Smooth muscle cell (in vitro differentiated cells): ENCODE measurements at regions not wholly inside any gene's neighbourhood (a gene's known extent, or its start where the extent isn't known, plus 50 kb on each side); places are given as distances from the start of the nearest gene placed in this dataset.

ENCODE experiments used
- DNase-seq: peaks from one replicate; lab custom pipeline; 2025; ENCODE audit not compliant: unreplicated experiment; lab: John Stamatoyannopoulos, UW
- H2AFZ ChIP-seq: fragments of 200-600 bp; sonication (generic); 2 replicates; pipeline ENCODE4 v1.6.0; 2016; ENCODE audit warnings: antibody characterized with exemption, low read depth, mild to moderate bottlenecking
- H3F3A ChIP-seq: fragments of 200-600 bp; sonication (generic); 2 replicates; pipeline ENCODE4 v1.6.0; 2017; ENCODE audit warnings: antibody characterized with exemption, low read depth
- H3K27ac ChIP-seq: fragments of 200-600 bp; sonication (generic); 2 replicates; pipeline ENCODE4 v1.5.1; 2016; ENCODE audit warnings: low read depth, mild to moderate bottlenecking
- H3K27me3 ChIP-seq: fragments of 200-600 bp; sonication (generic); 2 replicates; pipeline ENCODE4 v1.6.1; 2016; ENCODE audit warnings: low read depth, mild to moderate bottlenecking
- H3K36me3 ChIP-seq: fragments of 200-600 bp; sonication (generic); 2 replicates; pipeline ENCODE4 v1.5.1; 2016; ENCODE audit warnings: low read depth
- H3K4me1 ChIP-seq: fragments of 200-600 bp; sonication (generic); 2 replicates; pipeline ENCODE4 v1.5.1; 2016; ENCODE audit warnings: low read depth
- H3K4me2 ChIP-seq: fragments of 200-600 bp; sonication (generic); 2 replicates; pipeline ENCODE4 v1.6.0; 2016; ENCODE audit warnings: mild to moderate bottlenecking
- H3K4me3 ChIP-seq: fragments of 200-600 bp; sonication (generic); 2 replicates; pipeline ENCODE4 v1.5.1; 2016; ENCODE audit warnings: mild to moderate bottlenecking
- H3K79me2 ChIP-seq: fragments of 200-600 bp; sonication (generic); 2 replicates; pipeline ENCODE4 v1.6.0; 2016; ENCODE audit warnings: low read depth, mild to moderate bottlenecking
- H3K9ac ChIP-seq: fragments of 200-600 bp; sonication (generic); 2 replicates; pipeline ENCODE4 v1.6.0; 2016; ENCODE audit warnings: low read depth
- H3K9me3 ChIP-seq: fragments of 200-600 bp; sonication (generic); replicated peaks from 2 replicates; pipeline ENCODE4 v1.5.1; 2016; ENCODE audit warnings: low read depth
- H4K20me1 ChIP-seq: fragments of 200-600 bp; sonication (generic); 2 replicates; pipeline ENCODE4 v1.6.0; 2016; ENCODE audit warnings: low read depth
- CTCF ChIP-seq: fragments of 200-600 bp; sonication (generic); IDR thresholded peaks from 2 replicates; pipeline ENCODE4 v1.5.1; 2017; ENCODE audit warnings: borderline replicate concordance, mild to moderate bottlenecking, antibody characterized with exemption; ENCODE audit not compliant: insufficient read depth, poor library complexity, severe bottlenecking
- WGBS: methylation state at CpG from one replicate; pipeline ENCODE4 v1.1.7; 2016; ENCODE audit warnings: low lambda C conversion rate; 5-methylcytosine and 5-hydroxymethylcytosine counted together

GRCh38 chr12:72134246-72135020 lies 137.7 kb upstream of the TRHDE start:
- Histone ChIP-seq H2AFZ (no peak overlapping the region), H3K4me3 (no peak overlapping the region), H3F3A (no peaks in the 10 kb centered on the region), H3K9me3 (no peaks in the 10 kb centered on the region), H3K27me3 (peaks cover 4% of the 10 kb centered on the region), H3K4me1 (no peaks in the 10 kb centered on the region), H3K36me3 (no peaks in the 10 kb centered on the region), H3K4me2 (no peak overlapping the region), H3K79me2 (no peaks in the 10 kb centered on the region), H3K27ac (no peak overlapping the region), H4K20me1 (no peaks in the 10 kb centered on the region), H3K9ac (no peak overlapping the region)
- 90% methylated on average over 7 of the region's 7 CpGs for WGBS
- no peak for DNase-seq
- no peak for TF ChIP-seq CTCF

- DNase-seq = no peak
- H3K79me2 ChIP-seq = no peaks in the 10 kb centered on the region
- no peak overlapping the region for H3K4me2 ChIP-seq
- no peak overlapping the region for H3K9ac ChIP-seq
- H3K27me3 ChIP-seq = peaks cover 4% of the 10 kb centered on the region
- no peaks in the 10 kb centered on the region for H3F3A ChIP-seq
- H3K9me3 ChIP-seq = no peaks in the 10 kb centered on the region
- 96% methylated on average over 2 of the region's 2 CpGs for WGBS
- H4K20me1 ChIP-seq = no peaks in the 10 kb centered on the region
- no peak overlapping the region for H3K27ac ChIP-seq
- no peak overlapping the region for H3K4me3 ChIP-seq
- H2AFZ ChIP-seq = no peak overlapping the region
- TF ChIP-seq CTCF = no peak
- H3K4me1 ChIP-seq = no peaks in the 10 kb centered on the region
- no peaks in the 10 kb centered on the region for H3K36me3 ChIP-seq
Observed at GRCh38 chr12:72135021-72135301, 137.2 kb upstream of the TRHDE start.

GRCh38 chr12:72136792-72137191 lies 135.4 kb upstream of the TRHDE start:
- H3K4me3 ChIP-seq = no peak overlapping the region
- no peaks in the 10 kb centered on the region for H3K4me1 ChIP-seq
- no peaks in the 10 kb centered on the region for H4K20me1 ChIP-seq
- TF ChIP-seq CTCF = no peak
- H3K36me3 ChIP-seq = no peaks in the 10 kb centered on the region
- no peaks in the 10 kb centered on the region for H3K9me3 ChIP-seq
- peaks cover 4% of the 10 kb centered on the region for H3K27me3 ChIP-seq
- H2AFZ ChIP-seq = no peak overlapping the region
- 95% methylated on average over 5 of the region's 5 CpGs for WGBS
- H3K9ac ChIP-seq = no peak overlapping the region
- H3K4me2 ChIP-seq = no peak overlapping the region
- no peak overlapping the region for H3K27ac ChIP-seq
- H3F3A ChIP-seq = no peaks in the 10 kb centered on the region
- no peak for DNase-seq
- H3K79me2 ChIP-seq = no peaks in the 10 kb centered on the region

- no peak for TF ChIP-seq CTCF
- no peak for DNase-seq
- H3K9me3 ChIP-seq = no peaks in the 10 kb centered on the region
- no peaks in the 10 kb centered on the region for H3F3A ChIP-seq
- no peak overlapping the region for H3K4me3 ChIP-seq
- H3K9ac ChIP-seq = no peak overlapping the region
- H3K27ac ChIP-seq = no peak overlapping the region
- peaks cover 4% of the 10 kb centered on the region for H3K27me3 ChIP-seq
- no peaks in the 10 kb centered on the region for H3K36me3 ChIP-seq
- H2AFZ ChIP-seq = no peak overlapping the region
- H3K4me1 ChIP-seq = no peaks in the 10 kb centered on the region
- H3K4me2 ChIP-seq = no peak overlapping the region
- no peaks in the 10 kb centered on the region for H3K79me2 ChIP-seq
- WGBS = 96% methylated on average over 4 of the region's 4 CpGs
- H4K20me1 ChIP-seq = no peaks in the 10 kb centered on the region
Observed at GRCh38 chr12:72139411-72139810, 132.8 kb upstream of the TRHDE start.
